ENCODE measurements at regions not wholly inside any gene's neighbourhood (a gene's known extent, or its start where the extent isn't known, plus 50 kb on each side); places are given as distances from the start of the nearest gene placed in this dataset.

GRCh38 chr12:4099276-4099675 lies 174.3 kb upstream of the CCND2 start:
- TF ChIP-seq CTCF (IDR thresholded peaks at IDR 0.05): no peak
- TF ChIP-seq POLR2A (IDR thresholded peaks at IDR 0.05): no peak

Measured in uterus (tissue), 2 donors.